ENCODE measurements at regions not wholly inside any gene's neighbourhood (a gene's known extent, or its start where the extent isn't known, plus 50 kb on each side); places are given as distances from the start of the nearest gene placed in this dataset.

- Histone ChIP-seq H3K4me3 (no peak overlapping the region), H3K27me3 (replicated peaks in 1 of 2; ENCODE audit: control insufficient read depth in 2 of 2, insufficient read depth in 2 of 2, low read length in 1 of 2) (no peaks in the 10 kb centered on the region; a peak in 2 of 4 replicates), H3K27ac (ENCODE audit: control insufficient read depth, insufficient read depth) (no peak overlapping the region), H4K20me1 (ENCODE audit: control insufficient read depth, insufficient read depth) (no peaks in the 10 kb centered on the region), H3K36me3 (ENCODE audit: control insufficient read depth in 2 of 2, insufficient read depth in 2 of 2, low read length in 1 of 2) (no peaks in the 10 kb centered on the region), H3K4me1 (ENCODE audit: control insufficient read depth, insufficient read depth, low read length) (no peaks in the 10 kb centered on the region), H3K4me2 (ENCODE audit: control insufficient read depth, insufficient read depth) (no peak overlapping the region), H3K9me3 (replicated peaks; ENCODE audit: control insufficient read depth, insufficient read depth, low read length) (no peaks in the 10 kb centered on the region), H3K9ac (ENCODE audit: control insufficient read depth, insufficient read depth, low read length) (no peak overlapping the region), H2AFZ (ENCODE audit: control insufficient read depth, low read depth, low read length) (no peak overlapping the region), H3K79me2 (ENCODE audit: control insufficient read depth, insufficient read depth, low read length) (no peaks in the 10 kb centered on the region)
- ChIA-PET POLR2A (no interaction called here), RAD21 (ENCODE audit: unreplicated experiment) (no interaction called here), SMC1A (ENCODE audit: uncharacterized antibody, unreplicated experiment) (interaction anchor here (0.6 kb wide), 1 partner anchor 68 kb away, joined by 3 read pairs; no protein-coding TSS in a partner anchor), CTCF (interaction anchor here (0.9 kb wide), 1 partner anchor 101 kb away, joined by 3 read pairs; no protein-coding TSS in a partner anchor)
- DNase-seq (ENCODE audit: low read depth, low spot score) (no peak), ATAC-seq (no peak), FAIRE-seq (no peak)
- no TSS peak for BruUV-seq (replicated peaks)
- TF ChIP-seq E2F8 (IDR thresholded peaks at IDR 0.05; ENCODE audit: low read depth, partially characterized antibody) (no peak), PAX5 (IDR thresholded peaks at IDR 0.05; ENCODE audit: borderline replicate concordance, low read depth, low read length) (no peak), MEF2A (IDR thresholded peaks at IDR 0.05; ENCODE audit: insufficient read depth, low read depth, low read length) (no peak), SUPT20H (IDR thresholded peaks at IDR 0.05; ENCODE audit: borderline replicate concordance, control insufficient read depth, low read depth, low read length) (no peak), POU2F2 (IDR thresholded peaks at IDR 0.05; ENCODE audit: borderline replicate concordance, low read depth, low read length) (no peak), TBL1XR1 (IDR thresholded peaks at IDR 0.05; ENCODE audit: low read depth, low read length) (no peak), TCF3 (IDR thresholded peaks at IDR 0.05; ENCODE audit: borderline replicate concordance, insufficient read depth, low read depth, low read length) (no peak), GABPA (IDR thresholded peaks at IDR 0.05; ENCODE audit: low read depth) (no peak), ASH2L (IDR thresholded peaks at IDR 0.05; ENCODE audit: borderline replicate concordance, low read depth) (no peak), EED (IDR thresholded peaks at IDR 0.05; ENCODE audit: low read depth) (no peak), ATF7 (IDR thresholded peaks at IDR 0.05; ENCODE audit: low read depth) (no peak)
- in situ Hi-C loops (cut with MboI) (no loop called here), intact Hi-C loops (cut with micrococcal nuclease; ENCODE audit: unreplicated experiment) (no loop called here)
- WGBS (ENCODE audit: insufficient coverage, insufficient replicate concordance, low lambda C conversion rate, missing lambda C conversion rate) = 57% methylated on average over 4 of the region's 4 CpGs
Measured at GRCh38 chr1:53379662-53380002, 51.8 kb upstream of the LRP8 start.
